HG02678 (cell line): ENCODE measurements at regions not wholly inside any gene's neighbourhood (a gene's known extent, or its start where the extent isn't known, plus 50 kb on each side); places are given as distances from the start of the nearest gene placed in this dataset.

Experiments
- ATAC-seq: cut with Tn5 transposase; IDR thresholded peaks from one replicate; pipeline ENCODE4 v1.9.1; 2021; ENCODE audit warnings: mild to moderate bottlenecking, moderate library complexity; ENCODE audit not compliant: unreplicated experiment

DNA sequence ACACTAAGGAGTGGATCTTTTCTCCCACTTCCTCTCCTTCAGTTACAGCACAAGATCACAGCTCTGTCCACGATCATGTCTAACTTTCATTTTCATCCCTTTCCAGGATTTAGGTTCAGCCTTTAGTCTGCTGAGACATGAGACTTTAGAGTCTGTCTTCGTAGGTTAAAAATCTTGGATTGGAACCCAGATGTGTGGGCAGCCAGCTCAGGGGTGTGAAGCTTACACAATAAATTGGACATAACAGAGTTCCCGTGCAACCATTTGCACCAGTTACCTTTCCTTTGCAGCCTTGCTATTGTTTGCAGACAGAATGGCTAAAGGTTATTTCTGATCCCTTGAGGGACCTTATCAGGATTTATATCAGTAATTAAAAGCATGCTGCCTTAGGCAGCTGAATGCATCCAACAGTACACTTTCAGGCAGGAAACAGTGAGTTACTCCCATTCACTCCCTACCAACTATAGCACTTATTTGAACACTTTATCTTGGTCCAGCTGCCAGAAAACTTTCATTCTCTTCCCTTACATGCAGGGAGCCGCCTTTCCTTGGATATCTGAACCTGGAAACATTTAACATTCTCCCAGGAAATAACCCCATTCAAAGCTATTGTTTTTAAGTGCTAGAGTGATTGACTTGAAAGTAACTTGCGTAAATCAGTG is 87.3 kb downstream of the TMEM100 start:
- ATAC-seq, result no peak

DNA sequence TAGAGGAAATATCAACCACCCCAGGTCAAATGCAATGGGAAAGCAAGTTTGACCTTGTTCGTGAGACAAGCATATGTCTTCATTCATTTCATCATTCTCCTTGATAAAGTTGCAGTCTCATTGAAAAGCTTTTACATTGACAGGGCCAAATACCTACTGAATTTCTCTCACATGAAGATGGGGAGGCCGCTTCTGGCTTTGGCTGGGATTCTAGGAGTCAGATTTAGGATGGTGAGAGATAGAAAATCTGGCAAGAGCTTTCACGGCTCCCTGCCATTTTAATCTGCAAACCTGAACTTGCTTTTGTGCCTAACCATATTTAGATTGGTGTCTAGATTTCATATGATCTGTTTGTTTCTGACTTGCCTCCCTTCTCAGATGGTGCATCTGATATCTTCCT is 88.0 kb downstream of the TMEM100 start:
- no peak for ATAC-seq

DNA sequence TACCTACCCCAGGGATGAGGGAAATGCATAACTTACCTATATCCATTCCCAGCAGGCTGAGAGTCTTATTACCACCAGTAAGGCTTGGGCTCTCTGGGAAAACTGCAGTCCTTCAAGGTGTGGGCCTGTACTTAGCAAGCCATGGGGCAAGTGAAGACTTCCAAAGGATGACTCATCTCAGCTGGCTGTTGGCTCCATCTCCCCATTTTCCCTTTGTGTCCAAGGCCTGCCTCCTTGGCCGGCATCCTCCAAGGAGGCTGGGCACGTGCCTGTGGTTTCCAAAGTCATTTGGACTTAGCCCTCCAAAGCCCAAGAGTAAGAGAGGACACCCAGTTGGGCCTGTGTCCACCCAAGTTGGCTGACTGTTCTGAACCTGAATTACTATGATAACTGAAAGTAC is 89.8 kb downstream of the TMEM100 start:
- no peak for ATAC-seq

DNA sequence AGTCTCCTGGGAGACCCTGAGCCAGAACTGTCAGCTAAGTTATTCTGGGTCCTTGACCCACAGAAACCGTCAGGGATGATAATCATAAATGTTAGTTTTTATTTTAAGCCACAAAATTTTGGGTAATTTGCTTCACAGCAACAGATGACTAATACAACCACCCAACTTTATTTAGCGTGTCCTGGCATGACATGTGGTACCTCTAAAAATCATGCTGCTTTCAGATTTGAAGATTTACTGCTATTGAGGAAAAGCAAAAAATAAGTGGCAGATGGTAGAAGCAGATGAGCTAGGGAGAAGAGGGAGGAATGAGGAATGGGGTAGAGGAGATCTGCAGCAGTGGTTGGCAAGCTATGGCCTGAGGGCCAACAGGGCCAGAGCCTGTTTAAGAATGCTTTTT is 90.4 kb downstream of the TMEM100 start:
- ATAC-seq, result no peak

DNA sequence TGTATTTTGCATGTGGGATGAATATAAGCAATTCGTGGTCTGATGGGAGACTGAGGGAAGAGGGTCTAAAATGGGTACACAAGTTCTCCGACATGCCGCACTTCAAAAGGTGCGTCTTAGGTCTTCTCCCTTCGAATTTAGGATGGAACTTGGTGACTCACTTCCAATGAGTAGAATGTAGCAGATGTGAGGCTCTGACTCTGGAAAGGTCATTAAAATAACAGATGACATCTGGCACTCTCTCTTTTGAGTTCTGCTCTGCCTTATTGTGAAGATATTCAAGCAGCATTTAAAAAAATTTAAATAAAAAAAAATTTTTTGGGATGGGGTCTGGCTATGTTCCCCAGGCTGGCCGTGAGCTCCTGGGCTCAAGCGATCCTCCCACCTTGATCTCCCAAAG is 92.7 kb downstream of the TMEM100 start:
- no peak for ATAC-seq

DNA sequence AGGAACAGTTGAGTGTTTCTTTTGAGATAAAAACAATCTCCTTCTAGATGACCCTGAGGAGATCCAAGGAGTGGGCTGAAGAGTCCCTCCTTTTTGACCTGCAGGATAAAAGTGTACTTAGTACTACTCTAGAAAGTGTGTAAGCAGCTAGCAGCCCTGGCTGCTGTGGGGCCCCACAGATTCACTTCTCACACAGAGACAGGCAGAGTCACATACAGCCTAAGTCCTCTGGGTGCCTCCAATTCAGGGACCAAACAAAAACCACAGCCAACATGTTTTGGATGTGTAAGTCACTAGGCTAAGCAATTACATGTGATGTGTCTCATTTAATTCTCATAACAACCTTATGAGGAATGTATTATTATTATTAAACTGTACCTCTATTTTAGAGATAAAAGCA is 97.1 kb downstream of the TMEM100 start:
- peak; percentile 62 for ATAC-seq

DNA sequence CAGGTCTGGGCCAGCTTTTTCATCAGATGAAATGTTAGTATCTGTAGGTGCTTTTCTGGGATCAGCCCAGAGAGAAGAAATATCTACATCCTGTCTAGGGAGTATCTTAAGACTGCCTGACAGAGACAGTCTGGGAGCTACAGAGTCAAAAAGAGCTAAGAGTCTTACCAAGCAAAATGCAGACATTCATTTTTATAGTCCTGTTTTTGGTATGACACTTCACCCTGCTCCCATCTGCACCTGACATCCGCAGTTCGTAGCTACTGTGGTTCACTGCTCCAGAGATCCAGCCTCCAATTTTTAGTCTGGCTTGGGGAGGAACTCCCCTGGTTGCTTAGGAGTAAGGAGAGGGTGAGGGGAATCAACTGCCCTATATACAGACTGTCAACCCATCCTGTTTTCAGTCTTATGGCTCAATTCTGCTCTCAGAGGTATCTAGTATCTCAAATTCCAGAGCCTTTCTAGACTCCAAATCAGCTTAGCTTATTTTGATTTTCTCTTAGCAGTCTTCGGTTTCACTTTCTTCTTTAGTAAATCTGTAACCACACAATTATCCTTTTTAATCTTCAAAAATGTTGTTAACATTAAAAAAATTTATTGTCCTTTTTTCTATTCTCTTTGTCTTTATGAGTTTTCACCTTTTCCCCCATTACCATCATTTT is 97.8 kb downstream of the TMEM100 start:
- ATAC-seq, result peak; percentile 62

DNA sequence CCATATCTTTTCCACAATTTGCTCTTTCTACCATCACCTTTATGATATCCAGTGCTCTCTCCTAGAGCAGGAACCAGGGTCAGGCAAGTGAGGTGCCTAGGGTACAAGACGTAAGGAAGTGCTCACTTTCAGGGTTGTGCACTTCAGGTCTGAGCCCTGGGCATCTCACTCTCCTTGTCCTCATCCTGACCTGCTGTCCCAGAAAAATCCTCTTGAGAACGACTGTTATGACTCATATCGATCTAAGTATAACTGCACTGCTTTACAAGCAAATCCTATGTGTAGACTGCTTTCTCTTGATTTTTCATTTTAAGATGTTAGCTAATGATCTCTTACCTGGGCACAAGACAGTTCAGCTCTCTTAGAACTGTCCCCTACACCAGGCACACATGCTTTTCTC is 100.1 kb downstream of the TMEM100 start:
- no peak for ATAC-seq

DNA sequence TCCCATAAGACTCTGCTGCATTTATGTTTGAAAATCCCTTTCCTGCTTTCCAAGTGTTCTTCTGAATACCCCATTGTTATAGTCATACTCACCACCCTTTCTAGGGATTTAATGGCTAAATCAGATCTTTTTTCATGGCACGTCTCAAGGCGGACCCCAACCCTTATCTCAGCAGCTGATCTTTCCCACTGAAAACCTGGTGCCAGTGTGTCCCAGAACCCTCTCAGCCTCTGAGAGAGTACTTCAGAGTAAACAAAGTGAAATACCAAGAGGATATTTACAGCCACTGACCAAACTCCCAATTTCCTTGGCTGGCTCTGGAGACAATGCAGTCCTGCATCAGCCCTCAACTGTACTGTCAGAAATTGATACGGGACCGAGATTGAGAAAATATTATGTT is 101.7 kb downstream of the TMEM100 start:
- no peak for ATAC-seq

DNA sequence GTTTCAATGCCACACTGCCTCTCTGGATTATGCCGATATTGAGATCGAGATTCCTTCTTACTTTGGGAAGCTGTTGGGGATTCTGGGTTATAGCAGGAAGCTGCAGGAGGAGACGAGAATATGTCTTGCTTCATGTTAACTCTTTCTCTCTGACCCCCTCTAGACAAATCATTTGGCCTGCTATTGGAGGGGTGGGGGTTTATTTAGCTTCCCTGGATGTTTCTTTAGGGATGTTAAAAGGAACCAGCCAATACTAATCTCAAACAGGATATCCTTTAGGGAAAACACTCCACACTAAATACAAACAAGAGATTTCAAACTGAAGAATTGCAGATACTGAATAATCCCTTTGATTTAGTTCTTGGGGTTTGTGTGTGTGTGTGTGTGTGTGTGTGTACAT is 102.6 kb downstream of the TMEM100 start:
- ATAC-seq, result no peak

DNA sequence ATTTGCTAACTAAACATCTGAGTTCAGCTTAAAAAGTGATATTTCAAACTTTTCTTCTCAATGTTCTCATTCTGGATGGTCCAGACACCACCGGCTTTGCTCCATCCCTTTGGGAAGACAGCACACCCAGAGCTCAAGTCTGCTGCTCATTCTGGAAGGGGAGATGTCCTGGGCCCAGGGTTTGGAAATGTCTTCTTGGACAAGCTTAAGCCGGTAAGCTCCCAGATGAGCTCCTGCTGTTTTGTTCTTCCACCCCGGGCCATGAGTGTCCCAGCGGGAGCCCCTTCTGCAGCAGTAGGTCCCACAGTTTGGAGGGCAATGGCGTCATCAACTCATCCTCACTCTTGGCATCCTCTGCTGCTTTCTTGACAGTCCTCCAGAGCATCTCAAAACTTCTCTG is 105.2 kb downstream of the TMEM100 start:
- ATAC-seq, result no peak

DNA sequence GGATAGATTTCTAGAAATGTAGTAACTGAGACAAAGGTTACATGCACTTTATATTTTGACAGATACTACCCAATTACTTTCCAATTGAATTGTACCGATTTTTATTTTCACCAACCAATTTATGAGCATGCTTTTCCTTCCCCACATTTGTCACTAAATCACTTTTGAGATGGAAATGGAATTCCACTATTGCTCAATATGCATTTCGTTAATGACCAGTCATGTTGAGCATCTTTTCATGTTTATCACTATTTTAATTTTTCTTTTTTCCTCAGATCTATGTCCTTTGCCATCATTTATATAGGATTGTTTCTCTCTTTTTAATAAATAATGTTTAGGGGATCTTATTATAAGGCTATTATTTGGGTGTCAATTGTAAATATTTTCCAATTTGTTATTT is 102.8 kb upstream of the SMIM36 start:
- no peak for ATAC-seq

DNA sequence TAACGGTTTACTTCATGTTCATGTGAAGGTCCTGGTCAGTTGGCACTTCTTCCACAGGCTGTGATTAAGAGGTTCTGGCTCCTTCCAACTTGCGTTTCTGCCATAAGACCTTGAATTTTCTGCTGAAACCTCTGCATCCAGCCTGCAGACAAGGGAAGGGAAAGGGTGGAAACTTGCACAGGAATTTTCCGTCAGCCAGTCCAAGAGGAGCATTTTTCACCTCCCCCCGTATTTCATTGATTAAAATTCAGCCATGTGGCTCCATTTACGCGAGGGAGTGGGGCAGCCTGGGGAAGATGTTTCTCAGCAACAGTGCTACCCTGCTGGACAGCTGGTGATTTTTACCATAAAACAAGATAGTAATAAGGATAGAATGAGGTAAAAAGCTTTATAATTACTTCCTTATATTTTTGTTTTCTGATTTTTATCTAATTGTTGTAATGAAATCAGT is 101.5 kb upstream of the SMIM36 start:
- ATAC-seq, result no peak

DNA sequence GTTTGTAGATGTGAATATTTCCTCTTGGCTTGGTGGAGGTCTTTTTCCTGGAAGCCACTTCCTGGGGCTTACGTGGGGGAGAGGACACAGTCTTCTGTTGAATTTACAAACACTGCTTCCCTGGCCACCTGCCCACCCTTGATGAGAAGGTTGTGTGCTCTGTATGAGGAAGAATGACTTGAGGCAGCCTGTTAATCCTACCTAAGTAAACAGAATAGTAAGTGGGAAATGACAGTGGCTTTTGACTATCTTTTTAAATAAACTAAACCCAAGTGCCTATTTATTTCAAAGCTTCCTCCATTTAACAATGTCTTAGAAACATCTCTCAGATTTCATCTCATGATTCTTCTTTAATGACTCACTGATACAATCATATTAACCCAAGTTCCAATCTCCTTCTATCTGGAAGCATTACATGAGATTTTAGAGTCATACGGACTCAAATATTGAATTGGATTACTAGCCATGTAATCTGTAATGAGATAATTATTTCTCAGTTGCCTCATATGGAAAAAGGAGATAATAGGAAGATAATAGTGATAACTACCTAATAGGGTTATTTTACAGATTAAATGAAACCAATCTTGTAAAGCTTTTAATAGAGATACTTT is 96.6 kb upstream of the SMIM36 start:
- ATAC-seq, result no peak

DNA sequence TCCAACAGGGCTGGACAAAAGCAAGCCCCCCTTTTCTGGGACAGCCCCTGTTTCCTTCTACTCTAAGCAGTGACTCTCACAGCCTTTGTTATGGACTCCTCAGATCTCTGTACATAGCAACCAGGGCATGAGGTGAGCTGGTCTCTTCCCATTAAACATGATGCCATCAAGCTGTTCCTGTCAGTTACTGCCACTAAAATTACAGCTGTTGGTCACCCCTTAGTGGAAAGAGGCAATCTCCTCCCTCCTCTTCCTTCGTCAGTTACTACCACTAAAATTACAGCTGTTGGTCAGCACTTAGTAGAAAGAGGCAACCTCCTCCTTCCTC is 95.2 kb upstream of the SMIM36 start:
- ATAC-seq, result no peak

DNA sequence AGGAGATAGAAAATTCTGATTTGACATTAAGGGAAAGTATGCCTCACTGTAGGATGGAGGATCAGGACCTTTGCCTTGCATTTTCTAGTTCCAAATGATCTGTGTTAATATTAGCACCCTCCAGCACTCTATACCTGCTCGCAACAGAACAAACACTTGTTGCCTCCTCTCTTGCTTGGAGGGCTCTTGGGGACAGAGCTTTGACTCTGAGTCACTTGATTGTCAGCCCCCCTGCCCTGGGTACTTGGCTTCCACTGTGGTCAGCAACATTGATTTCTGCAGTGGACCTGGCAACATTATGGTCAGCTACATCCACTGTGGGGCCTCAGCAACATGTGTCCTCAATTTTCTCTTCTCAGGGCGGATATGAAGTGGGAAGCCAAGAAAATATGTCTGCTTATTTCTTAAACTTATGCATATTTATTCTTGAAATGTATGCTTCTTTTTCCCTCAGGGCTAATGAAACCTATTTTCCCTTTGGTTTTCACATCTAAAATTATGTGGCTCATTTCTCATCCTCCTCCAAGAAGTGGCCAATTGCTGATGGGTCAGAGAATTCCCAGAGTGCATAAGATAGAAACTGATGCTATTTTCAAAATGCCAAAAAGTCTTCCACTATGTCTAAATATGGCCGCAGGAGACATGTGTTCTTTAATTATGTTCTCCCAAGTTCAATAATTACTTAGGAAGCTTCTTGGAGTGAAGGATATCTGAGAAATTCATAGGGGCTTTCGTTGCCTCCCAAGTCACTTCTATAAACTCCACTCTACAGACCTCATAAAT is 94.6 kb upstream of the SMIM36 start:
- ATAC-seq, result no peak

DNA sequence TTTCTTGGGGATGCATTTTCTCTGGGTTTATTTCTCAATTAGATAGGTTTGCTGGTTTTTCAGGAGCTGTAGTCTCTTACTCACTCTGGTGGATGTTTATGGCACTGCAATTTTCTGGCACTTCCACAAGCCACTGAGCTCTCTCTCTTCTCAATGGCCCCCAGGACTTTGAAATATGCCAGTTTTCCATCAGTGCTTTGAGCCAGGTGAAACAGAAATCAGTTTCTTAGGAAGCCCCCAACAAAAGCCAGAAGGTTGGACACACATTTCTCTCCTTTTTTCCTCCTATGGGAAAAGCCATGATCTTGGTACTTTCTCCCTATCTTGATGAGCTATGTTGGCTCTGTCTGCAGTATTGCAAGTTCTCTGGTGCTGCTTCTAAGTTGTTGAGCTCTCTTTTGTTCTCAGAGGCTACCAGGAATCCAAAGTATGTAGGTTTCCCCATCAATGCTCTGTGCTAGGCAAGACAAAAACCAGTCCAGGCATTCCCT is 90.7 kb upstream of the SMIM36 start:
- no peak for ATAC-seq

DNA sequence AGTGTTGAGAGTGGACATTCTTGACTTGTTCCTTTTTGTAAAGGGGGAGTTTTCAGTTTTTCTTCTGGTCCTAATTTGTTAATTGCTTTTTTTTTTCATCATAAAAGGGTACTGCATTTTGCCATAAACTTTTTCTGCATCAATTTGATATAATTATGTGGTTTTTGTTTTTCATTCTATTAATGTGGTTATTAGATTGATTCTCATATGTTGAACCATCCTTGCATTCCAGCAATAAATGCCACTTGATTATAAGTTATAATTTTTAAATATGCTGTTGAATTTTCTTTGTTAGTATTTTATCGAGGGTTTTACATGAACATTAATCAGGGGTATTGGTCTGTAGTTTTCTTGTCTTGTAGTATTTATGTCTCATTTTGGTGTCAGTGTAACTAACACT is 87.2 kb upstream of the SMIM36 start:
- no peak for ATAC-seq

DNA sequence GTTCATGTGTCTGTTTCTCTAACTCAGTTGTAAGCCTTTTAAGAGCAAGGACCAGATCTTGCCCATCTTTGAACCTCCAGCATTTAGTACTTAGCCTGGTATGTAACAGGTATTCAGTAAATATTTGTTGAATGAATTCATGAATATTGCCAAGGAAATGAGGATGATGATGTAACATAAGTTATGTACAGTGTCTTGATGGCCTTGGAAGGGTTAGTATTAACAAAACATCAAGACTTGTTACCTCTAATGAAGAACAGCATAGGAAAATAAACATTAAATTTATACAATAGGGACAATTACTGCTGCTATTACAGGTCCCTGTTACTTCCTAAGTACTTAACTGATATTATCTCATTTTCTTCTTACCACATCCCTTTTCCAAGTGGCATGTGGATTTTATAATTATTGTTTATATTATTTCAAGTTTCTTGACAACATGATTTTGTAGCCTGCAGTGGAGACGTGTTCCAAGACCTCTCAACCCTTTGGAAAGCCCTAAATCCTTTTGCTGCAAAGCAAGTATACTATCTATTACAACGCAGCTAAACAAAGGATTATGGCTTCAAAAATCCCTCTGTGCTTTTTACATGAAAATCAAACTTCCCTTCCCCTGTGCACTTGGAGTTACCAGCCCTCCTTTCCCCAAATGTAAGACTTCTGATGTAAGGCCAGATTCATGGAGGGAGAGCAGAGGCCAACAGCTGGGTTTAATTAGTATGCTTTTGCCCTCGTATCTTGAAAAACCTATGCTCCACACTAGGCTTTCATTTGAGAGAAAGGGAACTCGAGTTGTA is 77.4 kb upstream of the SMIM36 start:
- ATAC-seq, result no peak

DNA sequence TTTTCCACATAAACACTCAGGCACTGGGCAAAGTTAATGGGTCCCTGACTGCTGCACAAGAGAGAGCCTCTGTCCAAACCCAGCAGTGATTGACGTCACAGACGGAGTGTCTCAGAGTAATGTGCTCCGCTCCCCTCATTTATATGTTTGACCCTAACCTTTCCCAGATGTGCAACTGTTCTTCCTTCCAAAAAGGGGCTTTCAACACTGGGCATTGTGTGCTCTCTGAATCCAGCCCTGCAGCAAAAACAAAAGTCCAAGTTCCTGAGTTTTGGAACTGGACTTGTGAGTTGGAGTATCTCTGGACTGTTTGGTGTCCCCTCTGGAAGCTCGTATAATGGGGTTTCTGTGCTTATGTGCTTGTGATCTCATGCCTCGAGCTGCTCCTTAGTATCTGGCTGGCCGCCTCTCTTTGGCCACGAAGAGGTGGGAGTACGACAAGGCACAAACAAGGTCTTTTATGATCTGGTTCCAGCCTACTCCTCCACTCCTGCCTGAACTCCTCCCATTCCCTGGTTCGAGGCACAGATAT is 76.4 kb upstream of the SMIM36 start:
- ATAC-seq, result no peak

DNA sequence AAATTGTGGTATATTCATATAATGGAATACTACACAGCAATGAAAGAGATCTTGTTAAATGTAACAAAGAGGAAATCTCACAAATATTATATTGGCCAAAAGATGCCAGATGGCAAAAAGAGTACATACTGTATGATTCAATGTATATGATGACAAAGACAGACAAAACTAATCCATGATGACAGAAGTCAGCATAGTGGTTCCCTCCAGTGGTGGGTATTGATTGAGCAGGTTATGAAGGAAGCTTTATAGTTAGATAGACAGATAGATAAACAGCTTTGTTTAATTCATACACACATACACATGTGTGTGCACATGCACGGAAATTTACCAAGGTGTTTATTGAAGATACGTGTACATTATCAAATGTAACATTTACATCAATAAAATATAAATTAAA is 74.4 kb upstream of the SMIM36 start:
- ATAC-seq, result no peak
